PC-9 (cell line): ENCODE measurements at regions not wholly inside any gene's neighbourhood (a gene's known extent, or its start where the extent isn't known, plus 50 kb on each side); places are given as distances from the start of the nearest gene placed in this dataset.
"Not testable (repeated sequence)": the region's sequence is repeated elsewhere in the genome, so short reads cannot be mapped to it uniquely, and the experiment has no call there.

Experiments used
- BruUV-seq: library from RNA; stranded (reverse); fragments of 400-500 nt; replicated peaks from 2 replicates; lab custom pipeline; 2021; lab: Mats Ljungman, UMichigan
- CTCF ChIA-PET: fragments of 300-600 bp; sonication (Branson Sonifier 250); formaldehyde crosslinking; loops from one replicate; lab custom pipeline; 2022; ENCODE audit warnings: antibody characterized with exemption; lab: Charles Lee
- POLR2A ChIA-PET: fragments of 300-600 bp; sonication (Branson Sonifier 250); formaldehyde crosslinking; loops from one replicate; lab custom pipeline; 2022; ENCODE audit warnings: antibody characterized with exemption; ENCODE audit not compliant: unreplicated experiment; lab: Charles Lee
- DNase-seq, 2 experiments: peaks; one replicate each; pipeline versions ENCODE4 v3.0.0 to v3.0.0-alpha.2; 2015 to 2022; ENCODE audit warnings: mixed read lengths in 1 of 2
- H2AFZ ChIP-seq: fragments of 200-600 bp; sonication (generic); 2 replicates; pipeline ENCODE4 v1.8.1; 2017; ENCODE audit warnings: antibody characterized with exemption
- H3F3A ChIP-seq: fragments of 200-600 bp; sonication (generic); 2 replicates; pipeline ENCODE4 v1.8.1; 2017; ENCODE audit warnings: antibody characterized with exemption, mild to moderate bottlenecking, low read depth; ENCODE audit not compliant: insufficient read depth
- H3K27ac ChIP-seq: fragments of 200-600 bp; sonication (generic); 2 replicates; pipeline ENCODE4 v1.6.1; 2016; ENCODE audit warnings: mixed run types
- H3K27me3 ChIP-seq: fragments of 200-600 bp; sonication (generic); 2 replicates; pipeline ENCODE4 v1.6.1; 2016; ENCODE audit warnings: low read depth, mixed run types; ENCODE audit not compliant: insufficient read depth
- H3K36me3 ChIP-seq: fragments of 200-600 bp; sonication (generic); 2 replicates; pipeline ENCODE4 v1.6.1; 2016; ENCODE audit warnings: low read depth, mixed run types
- H3K4me1 ChIP-seq: fragments of 200-600 bp; sonication (generic); replicated peaks from 2 replicates; pipeline ENCODE4 v1.6.1; 2016; ENCODE audit warnings: mixed run types; ENCODE audit not compliant: insufficient read depth
- H3K4me2 ChIP-seq: fragments of 200-600 bp; sonication (generic); 2 replicates; pipeline ENCODE4 v1.6.1; 2017; ENCODE audit warnings: mixed run types
- H3K4me3 ChIP-seq: fragments of 200-600 bp; sonication (generic); 2 replicates; pipeline ENCODE4 v1.6.1; 2016; ENCODE audit warnings: mixed run types
- H3K79me2 ChIP-seq: fragments of 200-600 bp; sonication (generic); 2 replicates; pipeline ENCODE4 v1.6.1; 2017; ENCODE audit warnings: low read depth, mixed run types
- H3K9me2 ChIP-seq: fragments of 200-600 bp; sonication (generic); 2 replicates; pipeline ENCODE4 v1.8.1; 2017; ENCODE audit warnings: mild to moderate bottlenecking; ENCODE audit not compliant: insufficient read depth
- H3K9me3 ChIP-seq: fragments of 200-600 bp; sonication (generic); 2 replicates; pipeline ENCODE4 v1.8.1; 2016; ENCODE audit warnings: low read depth; ENCODE audit not compliant: insufficient read depth
- H4K20me1 ChIP-seq: fragments of 200-600 bp; sonication (generic); 2 replicates; pipeline ENCODE4 v1.8.1; 2017; ENCODE audit not compliant: insufficient read depth
- CTCF ChIP-seq: fragments of 200-600 bp; sonication (generic); conservative IDR thresholded peaks from 2 replicates; pipeline ENCODE4 v1.6.1; 2017; ENCODE audit warnings: mixed run types, antibody characterized with exemption, mild to moderate bottlenecking, moderate library complexity
- EZH2 ChIP-seq: fragments of 200-600 bp; sonication (generic); IDR thresholded peaks from 2 replicates; pipeline ENCODE4 v1.8.0; 2017; ENCODE audit warnings: antibody characterized with exemption, low read depth
- intact Hi-C: fragments of 100-400 bp; cut with micrococcal nuclease; formaldehyde crosslinking; loops from one replicate; pipeline ENCODE4 v1.10.0; 2022; ENCODE audit not compliant: unreplicated experiment

GRCh38 chr14:105857826-105858675 is 331.7 kb downstream of the TMEM121 start:
- no peak for TF ChIP-seq CTCF
- TF ChIP-seq EZH2 = no peak
- ChIA-PET CTCF (no interaction called here), POLR2A (interaction anchor here (0.6 kb wide), 1 partner anchor 497 kb away, joined by 5 read pairs; no protein-coding TSS in a partner anchor)
- H2AFZ ChIP-seq = no peak overlapping the region
- DNase-seq = no peak
- no peak overlapping the region for H3K4me2 ChIP-seq
- H4K20me1 ChIP-seq = no peaks in the 10 kb centered on the region
- no peaks in the 10 kb centered on the region for H3K36me3 ChIP-seq
- H3K9me3 ChIP-seq = no peaks in the 10 kb centered on the region
- no peaks in the 10 kb centered on the region for H3K9me2 ChIP-seq
- no peaks in the 10 kb centered on the region for H3K4me1 ChIP-seq
- peaks cover 74% of the 10 kb centered on the region for H3K27me3 ChIP-seq
- intact Hi-C loops = no loop called here
- BruUV-seq = no TSS peak
- H3K4me3 ChIP-seq = no peak overlapping the region
- no peaks in the 10 kb centered on the region for H3K79me2 ChIP-seq
- no peak overlapping the region for H3K27ac ChIP-seq
- H3F3A ChIP-seq = no peaks in the 10 kb centered on the region

GRCh38 chr14:105858676-105859025 is 332.3 kb downstream of the TMEM121 start:
- no peaks in the 10 kb centered on the region for H3K9me3 ChIP-seq
- no peak overlapping the region for H3K27ac ChIP-seq
- TF ChIP-seq CTCF = no peak
- no peak for TF ChIP-seq EZH2

DNA sequence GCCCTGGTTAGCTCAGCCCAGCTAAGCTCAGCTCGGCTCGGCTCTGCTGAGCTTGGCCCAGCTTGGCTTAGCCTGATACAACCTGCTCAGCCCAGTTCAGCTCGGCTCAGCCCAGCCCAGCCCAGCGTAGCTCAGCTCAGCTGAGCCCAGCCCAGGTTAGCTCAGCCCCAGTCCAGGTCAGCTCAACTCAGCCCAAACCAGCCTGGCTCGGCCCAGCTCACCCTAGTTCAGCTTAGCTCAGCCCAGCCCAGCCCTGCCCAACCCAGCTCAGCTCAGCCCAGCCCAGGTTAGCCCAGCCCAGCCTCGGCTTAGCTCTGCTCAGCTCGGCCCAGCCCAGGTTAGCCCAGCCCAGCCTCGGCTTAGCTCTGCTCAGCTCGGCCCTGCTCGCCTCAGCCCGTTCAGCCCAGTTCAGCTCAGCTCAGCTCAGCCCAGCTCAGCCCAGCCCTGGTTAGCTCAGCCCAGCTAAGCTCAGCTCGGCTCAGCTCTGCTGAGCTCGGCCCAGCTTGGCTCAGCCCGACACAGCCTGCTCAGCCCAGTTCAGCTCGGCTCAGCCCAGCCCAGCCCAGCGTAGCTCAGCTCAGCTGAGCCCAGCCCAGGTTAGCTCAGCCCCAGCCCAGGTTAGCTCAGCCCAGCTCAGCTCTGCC is 332.8 kb downstream of the TMEM121 start:
- H4K20me1 ChIP-seq, H2AFZ ChIP-seq, intact Hi-C loops, H3K4me1 ChIP-seq, H3K79me2 ChIP-seq, POLR2A ChIA-PET, H3K27ac ChIP-seq, CTCF ChIA-PET, H3K9me3 ChIP-seq, H3K4me2 ChIP-seq, BruUV-seq, DNase-seq, H3F3A ChIP-seq, H3K9me2 ChIP-seq, H3K36me3 ChIP-seq, H3K4me3 ChIP-seq: not testable (repeated sequence)
- peaks cover 74% of the 10 kb centered on the region for H3K27me3 ChIP-seq

More at GRCh38 chr14:105858676-105859025, 332.3 kb downstream of the TMEM121 start:
- no TSS peak for BruUV-seq
- H3K4me2 ChIP-seq = no peak overlapping the region
- no peaks in the 10 kb centered on the region for H3K4me1 ChIP-seq
- H3K4me3 ChIP-seq = no peak overlapping the region
- ChIA-PET POLR2A (no interaction called here), CTCF (no interaction called here)
- H4K20me1 ChIP-seq = no peaks in the 10 kb centered on the region
- no peaks in the 10 kb centered on the region for H3K9me2 ChIP-seq
- H3K27me3 ChIP-seq = peaks cover 74% of the 10 kb centered on the region
- no peaks in the 10 kb centered on the region for H3K79me2 ChIP-seq
- no peak overlapping the region for H2AFZ ChIP-seq
- intact Hi-C loops = no loop called here
- DNase-seq = no peak
- no peaks in the 10 kb centered on the region for H3K36me3 ChIP-seq
- H3F3A ChIP-seq = no peaks in the 10 kb centered on the region
